Pancreas (tissue), 10 donors: ENCODE measurements at regions not wholly inside any gene's neighbourhood (a gene's known extent, or its start where the extent isn't known, plus 50 kb on each side); places are given as distances from the start of the nearest gene placed in this dataset.

ENCODE experiments used
- ATAC-seq, 4 donors: fragments of 200-7000 bp; cut with Tn5 transposase; one replicate each; pipeline versions ENCODE4 v1.8.0 to v1.9.1; 2020; ENCODE audit warnings: mild to moderate bottlenecking in 4 of 4, moderate library complexity in 4 of 4
- DNase-seq, 6 donors: peaks; one replicate each; pipeline ENCODE4 v3.0.0-alpha.2; 2020
- FAIRE-seq: peaks from 2 replicates; lab custom pipeline; 2012; peaks lifted over from hg19 to GRCh38; lab: Jason Lieb, UNC
- H3K27ac ChIP-seq, 4 donors: fragments of 200-600 bp; sonication (generic); 1 replicate in 3 of 4; 2 replicates in 1 of 4; pipeline versions ENCODE4 v1.5.0 to v1.8.0; 2020
- H3K27me3 ChIP-seq, 4 donors: fragments of 200-600 bp; one replicate each; pipeline ENCODE4 v1.8.0; 2021
- H3K36me3 ChIP-seq, 3 donors: fragments of 200-600 bp; sonication (generic) in 1 of 3; one replicate each; pipeline versions ENCODE4 v1.5.0 to v1.8.0; 2020 to 2021
- H3K4me1 ChIP-seq, 3 donors: fragments of 200-600 bp; one replicate each; pipeline ENCODE4 v1.8.0; 2021
- H3K4me3 ChIP-seq, 4 donors: fragments of 200-600 bp; sonication (generic) in 2 of 4; one replicate each; pipeline versions ENCODE4 v1.5.0 to v1.8.0; 2020 to 2021
- H3K9me3 ChIP-seq, 4 donors: fragments of 200-600 bp; one replicate each; pipeline ENCODE4 v1.8.0; 2021
- WGBS, 2 donors: extraction: QIAGEN DNeasy Blood & Tissue Kit; methylation state at CpG; one replicate each; pipeline ENCODE4 v1.1.7; 2013; 5-methylcytosine and 5-hydroxymethylcytosine counted together
- intact Hi-C, 3 donors: fragments of 100-400 bp; cut with DNase I; formaldehyde crosslinking; loops; one replicate each; pipeline versions ENCODE4 v1.11.1 to v1.14.2; 2022
- TF ChIP-seq, protein P1 (sequence below), 4 donors: fragments of 200-600 bp; sonication (generic) in 3 of 4; IDR thresholded peaks; one replicate each; pipeline versions ENCODE4 v1.5.0 to v1.8.0; 2021; ENCODE audit warnings: antibody characterized with exemption in 4 of 4
- donor health status: healthy with polysubstance abuse.
- donor health status: DM: no; HTN: no; CAD: no; lungs with moderate emphysema.
- donor health status: DM: no; HTN: no; CAD: no.
- donor health status: control.
- donor health status: control.
- donor health status: Bipolar disorder and iron deficiency.
- donor health status: DM: yes; HTN: yes; CAD: no.
- donor health status: DM: no; HTN: no; CAD: no.
- donor health status: DM: no; HTN: no; CAD: no.
- donor health status: DM: yes; HTN: yes; CAD: no.

DNA sequence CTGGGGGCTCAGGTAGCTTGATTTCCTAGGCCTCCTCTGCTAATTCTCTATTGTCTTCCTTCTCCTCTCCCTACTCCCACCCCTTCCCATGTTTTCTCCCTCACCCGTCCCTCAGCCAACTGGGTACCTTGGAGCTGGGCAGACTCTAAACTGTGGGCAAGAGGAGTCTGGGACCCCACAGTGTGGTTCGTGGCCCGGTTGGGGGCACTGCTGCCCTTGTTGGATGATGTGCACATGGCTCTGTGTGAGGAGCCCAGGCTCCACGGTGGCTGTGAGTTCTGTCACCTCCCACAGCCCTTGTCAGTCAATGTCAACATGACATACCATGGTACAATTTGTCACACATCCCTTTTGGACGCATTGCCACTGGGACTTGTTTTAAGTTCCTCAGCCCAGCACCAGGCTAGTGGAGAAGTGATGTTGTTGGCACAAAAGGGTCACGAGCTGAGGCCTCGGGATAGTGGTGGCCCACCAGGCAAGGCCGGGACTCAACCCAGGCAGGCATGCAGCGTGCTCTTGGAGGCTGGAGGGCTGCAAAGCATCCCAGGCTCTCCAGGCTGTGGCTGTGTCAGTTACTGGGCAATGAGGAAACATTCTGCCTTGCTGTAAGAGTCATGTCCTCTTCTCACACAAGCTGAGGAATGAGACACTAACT lies 142.3 kb downstream of the TLE3 start:
- H3K27ac ChIP-seq, result no peak overlapping the region
- no peak overlapping the region for H3K4me3 ChIP-seq
- H3K36me3 ChIP-seq, result no peaks in the 10 kb centered on the region
- DNase-seq (no peak), FAIRE-seq (no peak), ATAC-seq (no peak)
- TF ChIP-seq, protein P1, sequence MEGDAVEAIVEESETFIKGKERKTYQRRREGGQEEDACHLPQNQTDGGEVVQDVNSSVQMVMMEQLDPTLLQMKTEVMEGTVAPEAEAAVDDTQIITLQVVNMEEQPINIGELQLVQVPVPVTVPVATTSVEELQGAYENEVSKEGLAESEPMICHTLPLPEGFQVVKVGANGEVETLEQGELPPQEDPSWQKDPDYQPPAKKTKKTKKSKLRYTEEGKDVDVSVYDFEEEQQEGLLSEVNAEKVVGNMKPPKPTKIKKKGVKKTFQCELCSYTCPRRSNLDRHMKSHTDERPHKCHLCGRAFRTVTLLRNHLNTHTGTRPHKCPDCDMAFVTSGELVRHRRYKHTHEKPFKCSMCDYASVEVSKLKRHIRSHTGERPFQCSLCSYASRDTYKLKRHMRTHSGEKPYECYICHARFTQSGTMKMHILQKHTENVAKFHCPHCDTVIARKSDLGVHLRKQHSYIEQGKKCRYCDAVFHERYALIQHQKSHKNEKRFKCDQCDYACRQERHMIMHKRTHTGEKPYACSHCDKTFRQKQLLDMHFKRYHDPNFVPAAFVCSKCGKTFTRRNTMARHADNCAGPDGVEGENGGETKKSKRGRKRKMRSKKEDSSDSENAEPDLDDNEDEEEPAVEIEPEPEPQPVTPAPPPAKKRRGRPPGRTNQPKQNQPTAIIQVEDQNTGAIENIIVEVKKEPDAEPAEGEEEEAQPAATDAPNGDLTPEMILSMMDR (IDR thresholded peaks at IDR 0.05), result no peak
- no peaks in the 10 kb centered on the region for H3K4me1 ChIP-seq
- H3K9me3 ChIP-seq, result no peaks in the 10 kb centered on the region
- no peaks in the 10 kb centered on the region for H3K27me3 ChIP-seq
- 68 to 70% methylated on average over 9 of the region's 9 CpGs for WGBS, 2 donors
- intact Hi-C loops, result no loop called here

DNA sequence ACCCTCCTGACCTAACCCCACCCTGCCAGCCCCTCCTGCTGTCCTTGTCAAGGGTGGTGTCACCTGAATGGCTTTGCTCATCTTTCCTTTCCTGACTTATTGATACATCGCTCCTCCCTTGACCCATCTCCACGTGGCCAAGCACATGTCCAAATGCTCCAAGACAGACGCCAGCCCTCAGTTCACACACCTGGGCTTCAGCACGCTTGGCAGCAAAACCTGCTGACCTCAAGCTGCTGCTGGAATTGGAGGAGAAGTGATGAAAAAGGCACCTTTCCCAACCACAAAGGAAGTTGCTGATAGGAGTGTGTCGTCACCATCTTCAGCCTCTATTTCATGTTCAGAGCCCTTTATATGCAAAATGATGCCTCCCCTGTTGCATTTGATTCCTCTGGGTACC lies 141.3 kb downstream of the TLE3 start:
- H3K4me3 ChIP-seq, result no peak overlapping the region
- ATAC-seq (no peak), FAIRE-seq (no peak), DNase-seq (no peak)
- intact Hi-C loops, result no loop called here
- H3K4me1 ChIP-seq, result no peaks in the 10 kb centered on the region
- 68 to 93% methylated on average over 5 of the region's 5 CpGs for WGBS, 2 donors
- no peaks in the 10 kb centered on the region for H3K36me3 ChIP-seq
- TF ChIP-seq, protein P1 (IDR thresholded peaks at IDR 0.05), result no peak
- no peaks in the 10 kb centered on the region for H3K27me3 ChIP-seq
- H3K9me3 ChIP-seq, result no peaks in the 10 kb centered on the region
- no peak overlapping the region for H3K27ac ChIP-seq

DNA sequence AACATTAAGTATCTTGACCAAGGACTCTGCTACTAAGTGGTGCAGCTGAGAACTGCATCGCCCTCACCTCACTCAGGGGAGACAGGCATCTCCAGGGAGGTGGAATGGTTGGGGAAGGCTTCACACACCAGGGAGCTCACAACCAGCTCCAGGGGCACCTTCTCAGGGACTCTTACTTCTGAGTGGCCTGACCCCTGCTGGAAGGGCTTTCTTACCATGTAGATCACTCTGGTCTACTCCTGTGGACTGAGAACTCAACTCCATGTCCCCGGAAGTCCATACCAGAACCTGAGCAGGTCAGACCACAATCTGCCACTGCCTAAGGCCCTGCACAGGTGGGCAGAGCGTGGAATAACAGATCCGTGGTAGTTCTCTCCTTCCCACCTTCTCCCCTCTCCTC lies 140.5 kb downstream of the TLE3 start:
- Histone ChIP-seq H3K27ac (no peak overlapping the region), H3K4me3 (no peak overlapping the region), H3K9me3 (no peaks in the 10 kb centered on the region), H3K4me1 (no peaks in the 10 kb centered on the region), H3K36me3 (no peaks in the 10 kb centered on the region), H3K27me3 (no peaks in the 10 kb centered on the region)
- DNase-seq, result no peak
- WGBS, 2 donors, result 81 to 90% methylated on average over 4 of the region's 4 CpGs
- FAIRE-seq, result no peak
- TF ChIP-seq, protein P1 (IDR thresholded peaks at IDR 0.05), result no peak
- ATAC-seq, result no peak
- intact Hi-C loops, result no loop called here

DNA sequence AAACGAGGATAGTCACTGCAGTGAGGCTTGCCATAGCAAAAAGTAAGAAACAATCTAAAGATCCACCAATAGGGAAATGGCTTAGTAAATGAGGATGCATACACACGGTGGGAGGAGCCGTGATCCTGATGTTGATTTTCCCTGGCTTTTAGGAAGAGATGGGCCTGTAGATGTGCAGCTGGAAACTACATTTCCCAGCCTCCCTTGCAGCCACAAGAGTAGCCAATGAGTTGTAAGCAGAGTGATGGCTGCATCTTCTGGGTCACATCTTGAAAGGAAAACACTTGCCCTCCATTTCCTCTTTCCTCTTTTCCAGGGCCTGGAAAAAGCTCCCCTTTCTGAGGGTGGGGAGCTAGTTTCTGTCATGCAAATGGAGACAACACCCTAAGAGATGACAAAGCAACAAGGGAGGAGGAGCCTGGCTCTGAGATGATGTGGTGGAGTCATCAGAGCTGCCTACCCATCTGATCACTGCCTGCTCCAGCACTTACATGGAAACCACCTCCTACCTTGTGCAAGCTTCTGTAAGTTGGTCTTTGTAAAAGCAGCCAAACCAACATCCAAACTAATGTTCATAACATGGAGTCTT lies 139.1 kb downstream of the TLE3 start:
- Histone ChIP-seq H3K4me3 (no peak overlapping the region), H3K36me3 (no peaks in the 10 kb centered on the region), H3K27me3 (no peaks in the 10 kb centered on the region), H3K9me3 (no peaks in the 10 kb centered on the region), H3K27ac (no peak overlapping the region), H3K4me1 (no peaks in the 10 kb centered on the region)
- ATAC-seq (no peak), DNase-seq (no peak), FAIRE-seq (no peak)
- TF ChIP-seq, protein P1 (IDR thresholded peaks at IDR 0.05), result no peak
- intact Hi-C loops, result no loop called here
- 68 to 79% methylated on average over 3 of the region's 3 CpGs for WGBS, 2 donors

DNA sequence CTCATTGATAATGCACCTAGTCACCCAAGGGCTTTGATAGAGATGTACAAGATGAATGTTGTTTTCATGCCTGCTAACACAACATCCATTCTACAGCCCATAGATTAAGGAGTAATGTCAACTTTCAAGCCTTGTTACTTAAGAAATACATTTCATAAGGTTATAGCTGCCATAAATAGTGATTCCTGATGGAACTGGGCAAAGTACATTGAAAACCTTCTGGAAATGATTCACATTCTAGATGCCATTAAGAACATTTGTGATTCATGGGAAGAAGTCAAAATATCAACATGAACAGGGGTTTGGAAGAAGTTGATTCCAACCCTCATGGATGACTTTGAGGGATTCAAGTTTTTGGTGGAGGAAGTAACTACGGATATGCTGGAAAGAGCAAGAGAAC lies 135.2 kb downstream of the TLE3 start:
- intact Hi-C loops, result no loop called here
- ATAC-seq, result no peak
- H3K9me3 ChIP-seq, result no peaks in the 10 kb centered on the region
- no peaks in the 10 kb centered on the region for H3K4me1 ChIP-seq
- H3K27ac ChIP-seq, result no peak overlapping the region
- TF ChIP-seq, protein P1 (IDR thresholded peaks at IDR 0.05), result no peak
- H3K27me3 ChIP-seq, result no peaks in the 10 kb centered on the region
- DNase-seq, result no peak
- FAIRE-seq, result no peak
- WGBS, 2 donors, result 57 to 79% methylated on average over 1 of the region's 1 CpG
- H3K36me3 ChIP-seq, result no peaks in the 10 kb centered on the region
- no peak overlapping the region for H3K4me3 ChIP-seq
